ENCODE measurements at regions not wholly inside any gene's neighbourhood (a gene's known extent, or its start where the extent isn't known, plus 50 kb on each side); places are given as distances from the start of the nearest gene placed in this dataset.

DNA sequence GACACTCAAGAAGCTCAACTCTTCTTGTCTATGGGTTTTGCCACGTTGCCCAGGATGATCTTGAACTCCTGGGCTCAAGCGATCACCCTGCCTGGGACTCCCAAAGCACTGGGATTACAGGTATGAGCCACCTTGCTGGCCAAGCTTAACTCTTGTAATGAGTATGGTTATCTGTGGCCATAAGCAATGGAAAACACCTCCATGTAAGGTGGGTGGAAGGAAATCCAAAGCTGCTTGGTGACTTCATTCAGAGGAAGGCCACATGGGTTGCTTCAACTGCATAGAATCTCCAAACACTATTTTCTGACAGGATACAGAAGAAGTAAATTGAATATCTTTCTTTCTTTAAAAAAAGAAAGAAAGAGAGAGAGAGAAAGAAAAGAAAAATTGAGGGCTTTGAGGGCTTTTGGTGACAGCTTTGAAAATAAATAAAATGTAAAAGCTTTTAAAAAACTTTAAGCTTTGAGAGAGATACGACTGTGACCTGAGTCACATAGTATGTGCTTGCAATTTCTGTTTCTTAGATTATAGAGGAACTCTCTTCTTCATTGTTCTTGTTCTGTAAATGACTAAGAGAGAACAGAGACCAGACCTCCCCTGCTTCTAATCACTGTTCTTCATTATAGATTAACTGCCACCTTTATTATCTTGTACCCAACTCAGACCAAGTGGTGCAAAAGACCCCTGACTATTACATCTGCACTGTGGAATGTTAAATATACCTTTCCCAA is 123.1 kb upstream of the NDUFV2 start:
- Histone ChIP-seq H3K14ac (ENCODE audit: insufficient read length) (no peak overlapping the region), H3K79me2 (ENCODE audit: control insufficient read depth in 1 of 2, insufficient read depth in 2 of 2, low read length in 2 of 2) (no peaks in the 10 kb centered on the region), H3K36me3 (ENCODE audit: control insufficient read depth in 2 of 4, insufficient read depth in 4 of 4, low read length in 3 of 4) (no peaks in the 10 kb centered on the region), H3K4me2 (ENCODE audit: insufficient read depth in 1 of 2, low read depth in 2 of 2, low read length in 2 of 2) (no peak overlapping the region), H3K4me1 (replicated peaks in 1 of 4; ENCODE audit: control insufficient read depth in 3 of 4, insufficient read depth in 4 of 4, low read length in 3 of 4) (peaks cover 2 to 17% (median 14%) of the 10 kb centered on the region in 4 experiments), H3K9ac (replicated peaks in 1 of 4; ENCODE audit: extremely low read depth in 1 of 4, low read depth in 3 of 4, low read length in 3 of 4) (no peak overlapping the region), H2BK15ac (ENCODE audit: low read length) (no peak overlapping the region), H3K9me3 (ENCODE audit: insufficient read depth in 2 of 2, low read depth in 1 of 2, low read length in 1 of 2) (no peaks in the 10 kb centered on the region), H2BK120ac (replicated peaks; ENCODE audit: low read depth, low read length) (no peak overlapping the region), H2BK20ac (ENCODE audit: low read length) (peak overlapping the region; percentile 23; the same call in 1 of the 2 replicates), H3K79me1 (ENCODE audit: low read depth, low read length) (no peaks in the 10 kb centered on the region), H3K18ac (ENCODE audit: extremely low read depth, low read length) (no peak overlapping the region; the same call in 1 of the 2 replicates), H3K56ac (replicated peaks; ENCODE audit: insufficient read length, low read depth, low read length) (no peak overlapping the region), H3K4ac (replicated peaks; ENCODE audit: insufficient read length, low read depth, low read length) (no peak overlapping the region), H3K27ac (ENCODE audit: low read depth, low read length) (no peak overlapping the region), H2AFZ (ENCODE audit: low read length) (no peak overlapping the region), H4K20me1 (replicated peaks in 1 of 2; ENCODE audit: control insufficient read depth in 1 of 2, insufficient read depth in 2 of 2, low read length in 2 of 2) (no peaks in the 10 kb centered on the region), H3K23ac (ENCODE audit: insufficient read length) (no peak overlapping the region), H4K91ac (replicated peaks; ENCODE audit: insufficient read length, low read length) (no peak overlapping the region), H4K5ac (ENCODE audit: insufficient read length, low read depth, low read length) (no peak overlapping the region), H2BK12ac (ENCODE audit: low read depth, low read length) (0 out of 2 replicates have a peak overlapping the region, but pooled peaks have one; percentile 5), H4K8ac (ENCODE audit: extremely low read depth, insufficient read depth, low read length) (no peak overlapping the region), H3K23me2 (ENCODE audit: low read depth, low read length) (no peaks in the 10 kb centered on the region; the same call in 1 of the 2 replicates), H2BK5ac (ENCODE audit: low read depth, low read length) (no peak overlapping the region), H3K27me3 (replicated peaks in 1 of 4; ENCODE audit: control insufficient read depth in 3 of 4, extremely low read depth in 1 of 4, insufficient read depth in 3 of 4, low read length in 3 of 4) (no peaks in the 10 kb centered on the region), H3K4me3 (ENCODE audit: extremely low read depth in 1 of 4, insufficient read depth in 2 of 4, low read depth in 3 of 4, low read length in 4 of 4) (no peak overlapping the region), H2AK5ac (ENCODE audit: low read depth, low read length) (no peak overlapping the region; the same call in 1 of the 2 replicates)
- FAIRE-seq: no peak
- DNase-seq (ENCODE audit: low read depth in 1 of 2, low spot score in 2 of 2): no peak
- WGBS, 2 experiments (ENCODE audit: extremely low coverage in 1 of 2, insufficient coverage in 1 of 2, insufficient read length in 1 of 2, insufficient replicate concordance in 2 of 2, low coverage in 1 of 2, low lambda C conversion rate in 2 of 2, missing lambda C conversion rate in 1 of 2): 88% methylated on average over 3 of the region's 3 CpGs; no CpG with 5 or more reads in 1 of the 2 experiments
- POLR2A ChIA-PET (ENCODE audit: partially characterized antibody): no interaction called here
- CTCF ChIA-PET (ENCODE audit: partially characterized antibody): interaction anchor here (1.2 to 2.3 kb wide), 3 partner anchors 9 to 271 kb away, joined by 3 to 14 read pairs (median 4); no protein-coding TSS in a partner anchor
- TF ChIP-seq SIX5 (IDR thresholded peaks at IDR 0.05; ENCODE audit: low read depth, low read length): no peak
- no peak for TF ChIP-seq SP1 (IDR thresholded peaks at IDR 0.05; ENCODE audit: low read depth, low read length)
- TF ChIP-seq SUZ12 (IDR thresholded peaks at IDR 0.05; ENCODE audit: low read length): no peak
- TF ChIP-seq, protein P1, sequence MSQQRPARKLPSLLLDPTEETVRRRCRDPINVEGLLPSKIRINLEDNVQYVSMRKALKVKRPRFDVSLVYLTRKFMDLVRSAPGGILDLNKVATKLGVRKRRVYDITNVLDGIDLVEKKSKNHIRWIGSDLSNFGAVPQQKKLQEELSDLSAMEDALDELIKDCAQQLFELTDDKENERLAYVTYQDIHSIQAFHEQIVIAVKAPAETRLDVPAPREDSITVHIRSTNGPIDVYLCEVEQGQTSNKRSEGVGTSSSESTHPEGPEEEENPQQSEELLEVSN (IDR thresholded peaks at IDR 0.05): no peak
- TF ChIP-seq RAD21 (IDR thresholded peaks at IDR 0.05 in 1 of 2, conservative IDR thresholded peaks at IDR 0.05 in 1 of 2; ENCODE audit: low read depth in 2 of 2, low read length in 2 of 2): no peak
- TF ChIP-seq TBP (IDR thresholded peaks at IDR 0.05; ENCODE audit: low read depth, low read length): no peak
- no peak for TF ChIP-seq CBX5 (IDR thresholded peaks at IDR 0.05; ENCODE audit: low read depth, low read length)
- TF ChIP-seq BRCA1 (IDR thresholded peaks at IDR 0.05; ENCODE audit: low read depth, low read length): no peak

All from H1 (cell line).